NCI-H510A (cell line): ENCODE measurements at regions not wholly inside any gene's neighbourhood (a gene's known extent, or its start where the extent isn't known, plus 50 kb on each side); places are given as distances from the start of the nearest gene placed in this dataset.

Source experiments
- DNase-seq: peaks from one replicate; lab custom pipeline; 2025; lab: John Stamatoyannopoulos, UW

GRCh38 chr5:125140855-125141254 is 394.4 kb upstream of the ZNF608 start:
- peak; percentile 5 for DNase-seq

- no peak for DNase-seq
Observed at GRCh38 chr5:125142458-125142857, 396.0 kb upstream of the ZNF608 start.

- DNase-seq, result no peak
Observed at GRCh38 chr5:125143011-125143410, 396.6 kb upstream of the ZNF608 start.

- DNase-seq, result no peak
Observed at GRCh38 chr5:125148076-125148475, 401.6 kb upstream of the ZNF608 start.

GRCh38 chr5:125148706-125149105 is 402.3 kb upstream of the ZNF608 start:
- DNase-seq, result no peak

GRCh38 chr5:125149110-125149509 is 402.7 kb upstream of the ZNF608 start:
- no peak for DNase-seq

GRCh38 chr5:125149527-125149926 is 403.1 kb upstream of the ZNF608 start:
- no peak for DNase-seq

GRCh38 chr5:125150041-125150669 is 403.7 kb upstream of the ZNF608 start:
- DNase-seq, result no peak

- no peak for DNase-seq
Observed at GRCh38 chr5:125151150-125151900, 404.9 kb upstream of the ZNF608 start.

GRCh38 chr5:125152044-125152443 is 405.6 kb upstream of the ZNF608 start:
- DNase-seq, result no peak

GRCh38 chr5:125152461-125153189 is 406.2 kb upstream of the ZNF608 start:
- DNase-seq, result no peak

GRCh38 chr5:125153231-125153630 is 406.8 kb upstream of the ZNF608 start:
- no peak for DNase-seq

- DNase-seq, result no peak
Observed at GRCh38 chr5:125154301-125155110, 408.1 kb upstream of the ZNF608 start.

GRCh38 chr5:125160787-125161502 is 414.5 kb upstream of the ZNF608 start:
- DNase-seq, result no peak

- DNase-seq, result no peak
Observed at GRCh38 chr5:125162714-125163113, 416.3 kb upstream of the ZNF608 start.

GRCh38 chr5:125169396-125169795 is 423.0 kb upstream of the ZNF608 start:
- DNase-seq, result no peak

- DNase-seq, result no peak
Observed at GRCh38 chr5:125171641-125172040, 425.2 kb upstream of the ZNF608 start.

GRCh38 chr5:125175348-125176004 is 429.0 kb upstream of the ZNF608 start:
- no peak for DNase-seq

GRCh38 chr5:125176005-125176390 is 429.6 kb upstream of the ZNF608 start:
- DNase-seq, result no peak

GRCh38 chr5:125177340-125177739 is 430.9 kb upstream of the ZNF608 start:
- no peak for DNase-seq

- no peak for DNase-seq
Observed at GRCh38 chr5:125179612-125180011, 433.2 kb upstream of the ZNF608 start.
